ENCODE measurements at regions not wholly inside any gene's neighbourhood (a gene's known extent, or its start where the extent isn't known, plus 50 kb on each side); places are given as distances from the start of the nearest gene placed in this dataset.

- no peak overlapping the region for H3K4me3 ChIP-seq (ENCODE audit: low read length, poor library complexity, severe bottlenecking)
- H3K27me3 ChIP-seq (ENCODE audit: insufficient read depth, low read length, poor library complexity, severe bottlenecking) = no peaks in the 10 kb centered on the region
- H3K79me2 ChIP-seq (ENCODE audit: insufficient read depth, low read length) = no peaks in the 10 kb centered on the region
- H2AFZ ChIP-seq (ENCODE audit: low read length) = no peak overlapping the region
- H3K36me3 ChIP-seq (ENCODE audit: insufficient read depth, low read length) = no peaks in the 10 kb centered on the region
- no peak overlapping the region for H3K9ac ChIP-seq (ENCODE audit: low read depth, low read length, poor library complexity, severe bottlenecking)
- H3F3A ChIP-seq (ENCODE audit: low read depth) = no peaks in the 10 kb centered on the region
- no peaks in the 10 kb centered on the region for H3K4me1 ChIP-seq (ENCODE audit: insufficient read depth, low read length, poor library complexity, severe bottlenecking)
- TF ChIP-seq CTCF (conservative IDR thresholded peaks at IDR 0.05; ENCODE audit: low read length) = no peak
- no peak for TF ChIP-seq EZH2phosphoT487 (IDR thresholded peaks at IDR 0.05; ENCODE audit: borderline replicate concordance)
- H3K9me2 ChIP-seq (replicated peaks; ENCODE audit: low read depth, low read length) = no peaks in the 10 kb centered on the region
- no peaks in the 10 kb centered on the region for H3K9me3 ChIP-seq (ENCODE audit: insufficient read depth, low read depth, low read length)
- H4K20me1 ChIP-seq (ENCODE audit: insufficient read depth, low read length, poor library complexity, severe bottlenecking) = no peaks in the 10 kb centered on the region
- H3K4me2 ChIP-seq (ENCODE audit: low read depth, low read length, poor library complexity, severe bottlenecking) = no peak overlapping the region
Observed at GRCh38 chr17:33519692-33520091, 226.6 kb upstream of the ASIC2 start.

GRCh38 chr17:33520426-33521330, 227.6 kb upstream of the ASIC2 start:
- Histone ChIP-seq H3K27me3 (ENCODE audit: insufficient read depth, low read length, poor library complexity, severe bottlenecking) (no peaks in the 10 kb centered on the region), H2AFZ (ENCODE audit: low read length) (no peak overlapping the region), H3K4me2 (ENCODE audit: low read depth, low read length, poor library complexity, severe bottlenecking) (no peak overlapping the region), H3K9me2 (replicated peaks; ENCODE audit: low read depth, low read length) (no peaks in the 10 kb centered on the region), H3K4me1 (ENCODE audit: insufficient read depth, low read length, poor library complexity, severe bottlenecking) (no peaks in the 10 kb centered on the region), H3K79me2 (ENCODE audit: insufficient read depth, low read length) (no peaks in the 10 kb centered on the region), H3F3A (ENCODE audit: low read depth) (no peaks in the 10 kb centered on the region), H3K36me3 (ENCODE audit: insufficient read depth, low read length) (no peaks in the 10 kb centered on the region), H4K20me1 (ENCODE audit: insufficient read depth, low read length, poor library complexity, severe bottlenecking) (no peaks in the 10 kb centered on the region), H3K9me3 (ENCODE audit: insufficient read depth, low read depth, low read length) (no peaks in the 10 kb centered on the region), H3K4me3 (ENCODE audit: low read length, poor library complexity, severe bottlenecking) (no peak overlapping the region), H3K9ac (ENCODE audit: low read depth, low read length, poor library complexity, severe bottlenecking) (no peak overlapping the region)
- TF ChIP-seq EZH2phosphoT487 (IDR thresholded peaks at IDR 0.05; ENCODE audit: borderline replicate concordance) = no peak
- peak; percentile 83 for TF ChIP-seq CTCF (conservative IDR thresholded peaks at IDR 0.05; ENCODE audit: low read length)

- H3K4me1 ChIP-seq (ENCODE audit: insufficient read depth, low read length, poor library complexity, severe bottlenecking) = no peaks in the 10 kb centered on the region
- no peak overlapping the region for H3K9ac ChIP-seq (ENCODE audit: low read depth, low read length, poor library complexity, severe bottlenecking)
- H3K4me2 ChIP-seq (ENCODE audit: low read depth, low read length, poor library complexity, severe bottlenecking) = no peak overlapping the region
- H3K9me2 ChIP-seq (replicated peaks; ENCODE audit: low read depth, low read length) = no peaks in the 10 kb centered on the region
- H2AFZ ChIP-seq (ENCODE audit: low read length) = no peak overlapping the region
- no peaks in the 10 kb centered on the region for H3K36me3 ChIP-seq (ENCODE audit: insufficient read depth, low read length)
- H4K20me1 ChIP-seq (ENCODE audit: insufficient read depth, low read length, poor library complexity, severe bottlenecking) = no peaks in the 10 kb centered on the region
- no peaks in the 10 kb centered on the region for H3K79me2 ChIP-seq (ENCODE audit: insufficient read depth, low read length)
- TF ChIP-seq EZH2phosphoT487 (IDR thresholded peaks at IDR 0.05; ENCODE audit: borderline replicate concordance) (no peak), CTCF (conservative IDR thresholded peaks at IDR 0.05; ENCODE audit: low read length) (peak; percentile 37; the same call in 1 of the 2 replicates)
- H3K4me3 ChIP-seq (ENCODE audit: low read length, poor library complexity, severe bottlenecking) = no peak overlapping the region
- H3F3A ChIP-seq (ENCODE audit: low read depth) = no peaks in the 10 kb centered on the region
- H3K9me3 ChIP-seq (ENCODE audit: insufficient read depth, low read depth, low read length) = 0 out of 2 replicates have a peak, but pooled peaks cover under 1% of the 10 kb centered on the region
- H3K27me3 ChIP-seq (ENCODE audit: insufficient read depth, low read length, poor library complexity, severe bottlenecking) = no peaks in the 10 kb centered on the region
Observed at GRCh38 chr17:33521784-33522183, 228.7 kb upstream of the ASIC2 start.

Measured in Loucy (cell line).